GM12892 (cell line): ENCODE measurements at regions not wholly inside any gene's neighbourhood (a gene's known extent, or its start where the extent isn't known, plus 50 kb on each side); places are given as distances from the start of the nearest gene placed in this dataset.

Experiments
- POLR2A ChIP-seq: IDR thresholded peaks from 2 replicates; pipeline ENCODE4 v1.6.1; 2011; ENCODE audit warnings: low read depth, low read length, control low read depth
- POLR2AphosphoS5 ChIP-seq: IDR thresholded peaks from 2 replicates; pipeline ENCODE4 v1.6.1; 2011; ENCODE audit warnings: low read depth, low read length, control low read depth
- TAF1 ChIP-seq: IDR thresholded peaks from 2 replicates; pipeline ENCODE4 v1.6.1; 2011; ENCODE audit warnings: low read depth, mild to moderate bottlenecking, control low read depth, low read length, borderline replicate concordance

DNA sequence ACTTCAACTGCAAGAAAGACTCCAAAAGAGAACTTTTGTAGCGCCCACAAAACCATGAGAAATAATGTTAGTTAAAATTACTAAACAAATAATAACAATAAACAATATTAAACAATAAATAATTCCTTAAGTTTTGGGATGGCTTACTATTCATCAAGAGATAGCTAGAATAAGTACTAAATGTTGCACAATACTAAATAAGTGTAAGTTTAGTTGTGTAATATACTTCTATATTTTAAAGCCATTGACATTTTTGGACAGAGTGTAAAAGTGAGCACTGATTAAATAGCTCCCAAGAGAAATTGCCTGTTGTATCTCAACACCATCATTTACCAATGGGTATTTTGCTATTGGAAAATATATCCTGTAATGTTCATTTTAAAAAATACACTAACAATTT lies 166.7 kb downstream of the ALG10 start:
- TF ChIP-seq TAF1 (no peak), POLR2AphosphoS5 (no peak), POLR2A (no peak)
